HL-60 (cell line): ENCODE measurements at regions not wholly inside any gene's neighbourhood (a gene's known extent, or its start where the extent isn't known, plus 50 kb on each side); places are given as distances from the start of the nearest gene placed in this dataset.

Experiments
- DNase-seq, 2 experiments: peaks; one replicate each; pipeline ENCODE4 v3.0.0-alpha.2; 2010 to 2020; ENCODE audit warnings: low read depth in 1 of 2, low spot score in 1 of 2
- H3K27ac ChIP-seq: fragments of 250-450 bp; sonication (Bioruptor Pico); replicated peaks from 2 replicates; pipeline ENCODE4 v1.5.1; 2020; ENCODE audit warnings: mild to moderate bottlenecking, moderate library complexity
- H3K27me3 ChIP-seq: fragments of 250-450 bp; sonication (Bioruptor Pico); 2 replicates; pipeline ENCODE4 v1.5.1; 2021; ENCODE audit warnings: mild to moderate bottlenecking, moderate library complexity; ENCODE audit not compliant: insufficient read depth, poor library complexity, severe bottlenecking
- H3K4me3 ChIP-seq: replicated peaks from 2 replicates; pipeline ENCODE4 v1.5.1; 2011; ENCODE audit warnings: mild to moderate bottlenecking, control low read depth, low read length; ENCODE audit not compliant: insufficient read depth
- CTCF ChIP-seq: IDR thresholded peaks from one replicate; pipeline ENCODE4 v1.5.1; 2011; ENCODE audit warnings: low read length, control low read depth, inconsistent platforms; ENCODE audit not compliant: insufficient read depth
- GABPA ChIP-seq: IDR thresholded peaks from 2 replicates; pipeline ENCODE4 v1.6.1; 2012; ENCODE audit warnings: low read depth
- POLR2AphosphoS5 ChIP-seq: IDR thresholded peaks from 2 replicates; pipeline ENCODE4 v1.6.1; 2012; ENCODE audit warnings: low read depth
- REST ChIP-seq: IDR thresholded peaks from 2 replicates; pipeline ENCODE4 v1.6.1; 2012; ENCODE audit warnings: low read depth; ENCODE audit not compliant: insufficient replicate concordance
- SPI1 ChIP-seq: IDR thresholded peaks from 2 replicates; pipeline ENCODE4 v1.6.1; 2012; ENCODE audit warnings: low read depth, mild to moderate bottlenecking, borderline replicate concordance

- Histone ChIP-seq H3K27ac (no peak overlapping the region), H3K4me3 (no peak overlapping the region), H3K27me3 (no peaks in the 10 kb centered on the region)
- DNase-seq: no peak
- TF ChIP-seq REST (no peak), CTCF (no peak), POLR2AphosphoS5 (no peak), SPI1 (no peak), GABPA (no peak)
These were observed 287.3 kb downstream of the AEBP2 start for GRCh38 chr12:19726592-19726991.

GRCh38 chr12:19737019-19737418 is 297.7 kb downstream of the AEBP2 start:
- TF ChIP-seq CTCF (no peak), GABPA (no peak), POLR2AphosphoS5 (no peak), SPI1 (no peak), REST (no peak)
- no peak overlapping the region for H3K4me3 ChIP-seq
- no peak for DNase-seq
- no peaks in the 10 kb centered on the region for H3K27me3 ChIP-seq
- H3K27ac ChIP-seq: no peak overlapping the region

GRCh38 chr12:19739195-19739776 is 300.0 kb downstream of the AEBP2 start:
- Histone ChIP-seq H3K27ac (no peak overlapping the region), H3K4me3 (no peak overlapping the region), H3K27me3 (no peaks in the 10 kb centered on the region)
- TF ChIP-seq GABPA: no peak
- peak; percentile 8 for TF ChIP-seq CTCF
- no peak for TF ChIP-seq REST
- TF ChIP-seq SPI1: no peak
- no peak for TF ChIP-seq POLR2AphosphoS5
- peak in 1 of 2 experiments; percentile 38 for DNase-seq
